ENCODE measurements at regions not wholly inside any gene's neighbourhood (a gene's known extent, or its start where the extent isn't known, plus 50 kb on each side); places are given as distances from the start of the nearest gene placed in this dataset.

- no peak for TF ChIP-seq CTCF (IDR thresholded peaks at IDR 0.05; ENCODE audit: low read length)
- TF ChIP-seq EZH2phosphoT487 (IDR thresholded peaks at IDR 0.05; ENCODE audit: low read length): no peak
- TF ChIP-seq EZH2 (optimal IDR thresholded peaks at IDR 0.05; ENCODE audit: low read depth, low read length): no peak
Measured at GRCh38 chr1:112805155-112805853, 90.2 kb upstream of the PPM1J start.

Data from MM.1S (cell line).